ENCODE measurements at regions not wholly inside any gene's neighbourhood (a gene's known extent, or its start where the extent isn't known, plus 50 kb on each side); places are given as distances from the start of the nearest gene placed in this dataset.
"Not testable (repeated sequence)": the region's sequence is repeated elsewhere in the genome, so short reads cannot be mapped to it uniquely, and the experiment has no call there.

DNA sequence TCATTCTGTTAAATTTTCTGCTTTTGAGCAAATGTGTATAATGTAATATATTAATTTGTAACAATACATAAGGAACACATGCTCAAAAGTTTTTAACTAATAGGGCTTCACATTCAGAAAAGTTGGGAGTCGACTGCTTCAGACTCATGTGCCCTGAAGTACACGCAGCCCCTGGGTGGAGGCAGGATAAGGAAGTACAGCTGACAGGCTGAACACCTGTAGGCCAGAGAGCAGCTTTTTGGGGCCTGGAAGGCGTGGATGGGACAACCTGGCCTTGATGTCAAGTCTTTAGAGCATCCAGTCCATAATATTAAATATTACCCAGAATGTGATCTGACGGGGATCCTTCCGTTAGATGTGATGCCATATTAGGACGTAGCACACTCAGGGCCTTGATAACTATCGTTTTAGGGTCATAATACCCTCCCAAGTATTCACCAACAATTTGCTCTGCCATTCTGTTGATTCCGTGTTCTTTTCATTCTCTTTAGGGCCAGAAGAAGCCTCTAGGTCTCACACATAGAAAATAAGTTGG is 485.2 kb downstream of the SIPA1L2 start:
- H3K4me3 Mint-ChIP-seq = no peak overlapping the region
- Histone ChIP-seq H3K36me3 (ENCODE audit: insufficient read depth, low read length) (no peaks in the 10 kb centered on the region), H3K9me3 (ENCODE audit: control insufficient read depth in 1 of 2, insufficient read depth in 1 of 2, low read length in 2 of 2) (peaks cover 4 to 5% of the 10 kb centered on the region in 2 experiments), H3K27ac (ENCODE audit: low read depth in 1 of 2, low read length in 2 of 2) (no peak overlapping the region), H3K27me3 (ENCODE audit: control insufficient read depth in 1 of 2, insufficient read depth in 2 of 2, low read length in 2 of 2) (no peaks in the 10 kb centered on the region), H3K4me1 (ENCODE audit: insufficient read depth, low read length) (no peaks in the 10 kb centered on the region), H3K4me3 (ENCODE audit: low read length) (no peak overlapping the region)
- H3K4me1 Mint-ChIP-seq (ENCODE audit: low read depth) = no peaks in the 10 kb centered on the region
- CTCF ChIA-PET = no interaction called here
- TF ChIP-seq, protein P1, sequence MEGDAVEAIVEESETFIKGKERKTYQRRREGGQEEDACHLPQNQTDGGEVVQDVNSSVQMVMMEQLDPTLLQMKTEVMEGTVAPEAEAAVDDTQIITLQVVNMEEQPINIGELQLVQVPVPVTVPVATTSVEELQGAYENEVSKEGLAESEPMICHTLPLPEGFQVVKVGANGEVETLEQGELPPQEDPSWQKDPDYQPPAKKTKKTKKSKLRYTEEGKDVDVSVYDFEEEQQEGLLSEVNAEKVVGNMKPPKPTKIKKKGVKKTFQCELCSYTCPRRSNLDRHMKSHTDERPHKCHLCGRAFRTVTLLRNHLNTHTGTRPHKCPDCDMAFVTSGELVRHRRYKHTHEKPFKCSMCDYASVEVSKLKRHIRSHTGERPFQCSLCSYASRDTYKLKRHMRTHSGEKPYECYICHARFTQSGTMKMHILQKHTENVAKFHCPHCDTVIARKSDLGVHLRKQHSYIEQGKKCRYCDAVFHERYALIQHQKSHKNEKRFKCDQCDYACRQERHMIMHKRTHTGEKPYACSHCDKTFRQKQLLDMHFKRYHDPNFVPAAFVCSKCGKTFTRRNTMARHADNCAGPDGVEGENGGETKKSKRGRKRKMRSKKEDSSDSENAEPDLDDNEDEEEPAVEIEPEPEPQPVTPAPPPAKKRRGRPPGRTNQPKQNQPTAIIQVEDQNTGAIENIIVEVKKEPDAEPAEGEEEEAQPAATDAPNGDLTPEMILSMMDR (IDR thresholded peaks at IDR 0.05) = no peak
- H3K9me3 Mint-ChIP-seq = no peaks in the 10 kb centered on the region
- H3K27ac Mint-ChIP-seq = no peak overlapping the region
- POLR2A ChIA-PET = no interaction called here
- no peak for DNase-seq
- H3K27me3 Mint-ChIP-seq = no peaks in the 10 kb centered on the region
- no peaks in the 10 kb centered on the region for H3K36me3 Mint-ChIP-seq (ENCODE audit: low read depth)
- ATAC-seq (ENCODE audit: poor library complexity) = no peak
- intact Hi-C loops (cut with DNase I, micrococcal nuclease) = no loop called here

GRCh38 chr1:232143315-232143886 is 486.5 kb downstream of the SIPA1L2 start:
- Mint-ChIP-seq H3K36me3 (ENCODE audit: low read depth) (no peaks in the 10 kb centered on the region), H3K27ac (no peak overlapping the region), H3K27me3 (no peaks in the 10 kb centered on the region), H3K4me1 (ENCODE audit: low read depth) (no peaks in the 10 kb centered on the region), H3K9me3 (no peaks in the 10 kb centered on the region), H3K4me3 (no peak overlapping the region)
- POLR2A ChIA-PET = no interaction called here
- H3K27me3 ChIP-seq (ENCODE audit: control insufficient read depth in 1 of 2, insufficient read depth in 2 of 2, low read length in 2 of 2) = no peaks in the 10 kb centered on the region
- H3K9me3 ChIP-seq (ENCODE audit: control insufficient read depth in 1 of 2, insufficient read depth in 1 of 2, low read length in 2 of 2) = peaks cover 4 to 5% of the 10 kb centered on the region in 2 experiments
- H3K27ac ChIP-seq (ENCODE audit: low read depth in 1 of 2, low read length in 2 of 2) = no peak overlapping the region
- no peak for ATAC-seq (ENCODE audit: poor library complexity)
- H3K36me3 ChIP-seq (ENCODE audit: insufficient read depth, low read length) = no peaks in the 10 kb centered on the region
- no peak overlapping the region for H3K4me3 ChIP-seq (ENCODE audit: low read length)
- CTCF ChIA-PET = no interaction called here
- H3K4me1 ChIP-seq (ENCODE audit: insufficient read depth, low read length) = no peaks in the 10 kb centered on the region
- intact Hi-C loops (cut with DNase I, micrococcal nuclease) = no loop called here
- TF ChIP-seq, protein P1 (IDR thresholded peaks at IDR 0.05) = no peak
- DNase-seq = no peak

GRCh38 chr1:232142403-232143314 is 487.3 kb downstream of the SIPA1L2 start:
- ATAC-seq (ENCODE audit: poor library complexity) (no peak), DNase-seq (no peak)
- Histone ChIP-seq H3K4me1 (ENCODE audit: insufficient read depth, low read length) (no peaks in the 10 kb centered on the region), H3K9me3 (ENCODE audit: control insufficient read depth in 1 of 2, insufficient read depth in 1 of 2, low read length in 2 of 2) (peaks cover 4 to 5% of the 10 kb centered on the region in 2 experiments), H3K4me3 (ENCODE audit: low read length) (no peak overlapping the region), H3K27me3 (ENCODE audit: control insufficient read depth in 1 of 2, insufficient read depth in 2 of 2, low read length in 2 of 2) (no peaks in the 10 kb centered on the region), H3K36me3 (ENCODE audit: insufficient read depth, low read length) (no peaks in the 10 kb centered on the region), H3K27ac (ENCODE audit: low read depth in 1 of 2, low read length in 2 of 2) (no peak overlapping the region)
- TF ChIP-seq, protein P1 (IDR thresholded peaks at IDR 0.05) = no peak
- Mint-ChIP-seq H3K4me3 (no peak overlapping the region), H3K27ac (no peak overlapping the region), H3K9me3 (no peaks in the 10 kb centered on the region), H3K4me1 (ENCODE audit: low read depth) (no peaks in the 10 kb centered on the region), H3K27me3 (no peaks in the 10 kb centered on the region), H3K36me3 (ENCODE audit: low read depth) (no peaks in the 10 kb centered on the region)
- POLR2A ChIA-PET = no interaction called here
- CTCF ChIA-PET = no interaction called here
- intact Hi-C loops (cut with DNase I, micrococcal nuclease) = no loop called here

DNA sequence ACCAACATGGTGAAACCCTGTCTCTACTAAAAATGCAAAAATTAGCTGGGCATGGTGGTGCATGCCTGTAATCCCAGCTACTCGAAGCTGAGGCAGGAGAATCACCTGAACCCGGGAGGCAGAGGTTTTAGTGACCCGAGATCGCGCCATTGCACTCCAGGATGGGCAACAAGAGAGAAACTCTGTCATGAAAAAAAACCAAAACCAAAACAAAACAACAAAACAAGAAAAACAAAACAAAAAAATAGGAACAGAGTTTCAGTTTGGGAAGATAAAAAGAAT is 488.8 kb downstream of the SIPA1L2 start:
- H3K9me3 ChIP-seq (ENCODE audit: control insufficient read depth in 1 of 2, insufficient read depth in 1 of 2, low read length in 2 of 2); H3K4me3 ChIP-seq (ENCODE audit: low read length); H3K9me3 Mint-ChIP-seq; CTCF ChIA-PET; H3K27me3 Mint-ChIP-seq; POLR2A ChIA-PET; H3K27ac Mint-ChIP-seq; H3K27ac ChIP-seq (ENCODE audit: low read depth in 1 of 2, low read length in 2 of 2); H3K36me3 ChIP-seq (ENCODE audit: insufficient read depth, low read length); H3K4me1 Mint-ChIP-seq (ENCODE audit: low read depth); DNase-seq; intact Hi-C loops (cut with DNase I, micrococcal nuclease); H3K4me1 ChIP-seq (ENCODE audit: insufficient read depth, low read length); H3K36me3 Mint-ChIP-seq (ENCODE audit: low read depth); ATAC-seq (ENCODE audit: poor library complexity); H3K4me3 Mint-ChIP-seq; H3K27me3 ChIP-seq (ENCODE audit: control insufficient read depth in 1 of 2, insufficient read depth in 2 of 2, low read length in 2 of 2): not testable (repeated sequence)
